NCI-H69 (cell line): ENCODE measurements at regions not wholly inside any gene's neighbourhood (a gene's known extent, or its start where the extent isn't known, plus 50 kb on each side); places are given as distances from the start of the nearest gene placed in this dataset.
"Not testable (repeated sequence)": the region's sequence is repeated elsewhere in the genome, so short reads cannot be mapped to it uniquely, and the experiment has no call there.

ENCODE experiments used
- DNase-seq: peaks from one replicate; lab custom pipeline; 2025; lab: John Stamatoyannopoulos, UW

DNA sequence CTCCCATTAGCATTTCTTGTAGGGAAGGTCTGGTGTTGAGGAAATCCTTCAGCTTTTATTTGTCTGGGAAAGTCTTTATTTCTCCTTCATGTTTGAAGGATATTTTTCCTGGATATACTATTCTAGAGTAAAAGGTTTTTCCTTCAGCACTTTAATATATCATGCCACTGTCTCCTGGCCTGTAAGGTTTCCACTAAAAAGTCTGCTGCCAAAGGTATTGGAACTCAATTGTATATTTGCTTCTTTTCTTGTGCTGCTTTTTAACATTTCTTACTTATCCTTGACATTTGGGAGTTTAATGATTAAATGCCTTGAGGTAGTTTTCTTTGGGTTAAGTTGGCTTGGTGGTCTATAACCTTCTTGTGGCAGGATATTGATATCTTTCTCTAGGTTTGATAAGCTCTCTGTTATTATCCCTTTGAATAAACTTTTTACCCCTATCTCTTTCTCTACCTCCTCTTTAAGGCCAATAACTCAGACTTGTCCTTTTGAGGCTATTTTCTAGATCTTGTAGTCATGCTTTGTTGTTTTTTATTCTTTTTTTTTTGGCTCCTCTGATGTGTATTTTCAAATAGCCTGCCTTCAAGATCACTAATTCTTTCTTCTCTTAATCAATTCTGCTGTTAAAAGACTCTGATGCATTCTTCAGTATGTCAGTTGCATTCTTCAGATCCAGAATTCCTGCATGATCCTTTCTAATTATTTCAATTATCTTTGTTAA lies 225.0 kb upstream of the ZNF217 start:
- DNase-seq: no peak

DNA sequence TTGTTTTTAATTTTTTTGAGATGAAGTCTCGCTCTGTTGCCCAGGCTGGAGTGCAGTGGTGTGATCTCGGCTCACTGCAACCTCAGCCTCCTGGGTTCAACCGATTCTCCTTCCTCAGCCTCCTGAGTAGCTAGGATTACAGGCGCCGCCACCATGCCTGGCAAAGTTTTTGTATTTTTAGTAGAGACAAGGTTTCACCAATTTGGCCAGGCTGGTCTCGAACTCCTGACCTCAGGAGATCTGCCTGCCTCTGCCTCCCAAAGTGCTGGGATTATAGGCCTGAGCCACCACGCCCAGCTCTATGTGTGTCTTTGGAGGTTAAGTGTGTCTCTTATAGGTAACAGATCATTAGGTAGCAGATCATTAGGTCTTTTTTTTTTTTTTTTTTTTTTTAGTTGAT lies 223.9 kb upstream of the ZNF217 start:
- not testable (repeated sequence) for DNase-seq

DNA sequence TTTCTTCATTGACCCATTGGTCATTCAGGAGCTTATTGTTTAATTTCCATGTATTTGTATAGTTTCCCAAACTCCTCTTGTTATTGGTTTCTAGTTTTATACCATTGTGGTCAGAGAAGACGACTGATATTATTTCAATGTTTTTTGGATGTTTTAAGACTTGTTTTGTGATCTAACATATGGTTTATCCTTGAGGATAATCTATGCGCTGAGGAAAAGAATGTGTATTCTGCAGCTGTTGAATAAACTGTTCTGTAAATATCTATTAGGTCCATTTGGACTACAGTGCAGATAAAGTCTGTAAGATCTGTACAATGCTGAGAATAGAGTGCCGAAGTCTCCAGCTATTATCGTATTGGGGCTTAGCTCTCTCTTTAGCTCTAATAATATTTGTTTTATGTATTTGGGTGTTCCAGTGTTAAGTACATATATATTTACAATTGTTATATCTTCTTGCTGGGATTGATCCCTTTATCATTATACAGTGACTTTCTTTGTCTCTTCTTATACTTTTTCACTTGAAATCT lies 223.3 kb upstream of the ZNF217 start:
- DNase-seq: no peak

DNA sequence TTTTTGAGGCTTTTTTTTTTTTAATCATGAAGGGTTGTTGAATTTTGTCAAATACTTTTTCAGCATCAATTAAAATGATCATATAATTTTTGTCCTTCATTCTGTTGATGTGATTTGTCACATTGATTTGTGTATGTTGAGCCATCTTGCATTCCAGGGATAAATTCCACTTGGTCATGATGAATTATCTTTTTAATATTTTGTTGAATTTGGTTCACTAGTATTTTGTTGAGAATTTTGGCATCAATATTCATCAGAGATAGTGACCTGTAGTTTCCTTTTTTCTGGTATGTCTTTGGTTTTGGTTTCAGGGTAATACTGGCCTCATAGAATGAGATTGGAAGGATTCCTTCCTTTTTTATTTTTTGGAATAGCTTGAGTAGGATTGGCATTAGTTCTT lies 221.9 kb upstream of the ZNF217 start:
- no peak for DNase-seq

DNA sequence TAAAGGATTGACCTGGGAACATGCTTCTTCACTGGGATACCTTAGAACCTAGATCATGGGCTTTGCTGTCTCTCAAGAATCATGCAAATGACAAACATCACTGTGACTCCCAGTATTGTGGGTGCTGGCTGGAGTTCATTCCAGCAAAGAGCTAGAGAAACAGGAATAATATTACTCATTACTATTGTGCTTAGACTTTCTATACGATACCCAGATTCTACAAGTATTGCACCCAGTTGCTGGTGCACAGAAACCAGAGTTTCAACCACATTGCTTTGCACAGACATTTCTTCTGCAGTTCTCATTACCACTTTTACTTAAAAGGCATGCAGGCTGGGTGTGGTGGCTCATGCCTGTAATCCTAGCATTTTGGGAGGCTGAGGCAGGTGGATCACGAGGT lies 220.4 kb upstream of the ZNF217 start:
- no peak for DNase-seq

DNA sequence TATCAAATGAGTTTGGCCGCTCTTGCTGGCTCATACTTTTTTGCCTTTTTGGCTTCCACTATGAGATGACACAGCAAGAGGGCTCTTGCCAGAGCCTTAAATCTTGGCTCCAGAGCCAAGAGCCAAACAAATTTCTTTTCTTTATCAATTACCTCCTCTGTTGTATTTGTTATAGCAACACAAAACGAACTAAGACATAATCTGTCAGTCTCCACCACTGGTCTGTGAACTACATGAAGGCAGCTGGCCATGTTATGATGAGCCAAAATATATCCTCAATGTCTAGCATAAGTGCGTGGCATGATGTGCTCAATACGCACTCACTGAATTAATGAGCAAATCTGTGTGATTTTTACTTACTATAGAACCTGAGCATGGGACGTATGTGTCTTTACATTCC lies 220.0 kb upstream of the ZNF217 start:
- DNase-seq: no peak

DNA sequence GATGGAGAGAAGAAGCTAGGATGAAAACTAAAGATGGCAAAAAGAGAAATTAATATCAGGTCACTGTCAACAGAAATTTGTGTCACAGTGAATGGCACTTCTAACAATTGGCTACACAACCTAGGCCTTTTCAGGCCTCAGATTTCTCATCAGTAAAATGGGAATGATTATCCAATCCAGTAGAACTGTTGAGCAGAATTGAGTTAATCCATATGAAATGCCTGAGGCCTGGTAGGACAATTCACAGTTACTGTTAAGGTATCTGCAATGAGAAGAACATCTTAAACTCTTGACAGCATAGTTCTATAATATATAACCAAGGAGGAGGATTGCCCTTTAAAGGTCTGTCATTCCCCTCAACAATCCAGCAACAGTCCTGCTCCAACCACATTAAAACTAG lies 217.9 kb upstream of the ZNF217 start:
- no peak for DNase-seq

DNA sequence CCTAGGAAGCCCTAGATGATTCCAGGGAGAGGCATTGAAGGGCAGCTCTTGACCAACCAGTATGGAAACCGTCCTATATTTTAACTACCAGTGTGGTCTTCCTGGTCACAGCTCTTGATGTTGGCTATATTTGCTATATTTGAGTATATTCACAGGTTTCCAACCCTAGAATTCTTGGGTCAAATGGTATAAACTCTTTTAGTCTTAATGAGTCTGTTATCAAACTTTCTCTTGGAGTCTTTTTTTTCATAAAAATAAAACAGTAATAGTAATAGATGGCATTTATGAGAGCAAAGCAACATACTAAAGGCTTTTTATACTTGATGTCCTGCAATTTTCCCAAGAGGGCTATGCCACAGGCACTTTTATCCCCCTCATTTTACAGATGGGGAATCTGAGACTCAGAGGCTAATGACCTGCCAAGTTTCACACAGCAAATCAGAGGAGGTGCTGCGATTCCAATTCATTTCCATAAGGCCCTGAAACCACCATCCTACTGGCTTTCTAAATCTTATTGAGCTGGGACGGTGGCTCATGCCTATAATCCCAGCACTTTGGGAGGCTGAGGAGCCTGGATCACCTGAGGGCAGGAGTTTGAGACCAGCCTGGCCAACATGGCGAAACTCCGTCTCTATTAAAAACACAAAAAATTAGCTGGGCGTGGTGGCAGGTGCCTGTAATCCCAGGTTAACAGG lies 217.2 kb upstream of the ZNF217 start:
- DNase-seq: no peak

DNA sequence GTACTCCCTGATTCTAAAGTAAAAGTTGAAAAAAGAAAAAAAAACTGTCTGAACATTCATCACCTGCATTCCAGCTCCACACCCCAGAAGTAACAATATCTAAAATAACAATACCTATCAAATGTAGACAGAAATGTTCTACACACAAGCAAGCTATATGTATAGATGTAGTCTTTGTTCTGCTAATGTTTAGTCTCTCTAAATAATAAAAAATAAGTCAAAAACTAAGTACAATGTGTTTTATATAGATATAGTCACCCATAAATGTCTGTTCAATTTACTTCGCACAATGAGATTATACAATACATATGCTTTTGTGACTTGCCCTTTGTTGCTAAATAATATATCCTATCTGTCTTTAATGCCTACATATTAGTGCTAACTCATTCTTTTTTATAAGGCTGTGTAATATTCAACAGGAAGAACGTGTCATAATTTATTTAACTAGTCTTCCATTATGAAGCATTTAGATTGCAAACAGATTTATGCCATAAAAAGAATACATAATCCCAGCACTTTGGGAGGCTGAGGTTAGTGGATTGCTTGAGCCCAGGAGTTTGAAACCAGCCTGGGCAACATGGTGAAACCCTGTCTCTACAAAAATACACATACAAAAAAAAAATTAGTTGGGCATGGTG lies 216.2 kb upstream of the ZNF217 start:
- DNase-seq: no peak

DNA sequence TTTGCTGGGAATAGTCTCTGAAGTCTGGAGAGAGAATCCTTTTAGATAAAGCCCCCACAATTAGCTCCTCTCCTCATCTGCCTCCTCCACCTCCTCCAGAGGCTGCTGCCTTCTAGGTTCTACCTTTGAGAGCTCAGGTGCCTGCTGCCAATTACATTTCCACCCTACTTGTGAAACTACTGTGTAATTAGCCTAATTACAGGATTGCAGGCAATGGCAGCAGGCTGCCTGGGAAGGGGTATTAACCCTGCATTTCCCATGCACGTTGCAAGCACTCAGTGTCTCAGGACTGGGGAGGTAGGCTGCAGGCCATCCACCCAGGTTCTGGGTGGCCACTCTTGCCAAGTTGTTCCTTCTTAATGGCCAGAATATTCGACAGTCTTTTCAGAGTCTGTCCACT lies 215.6 kb upstream of the ZNF217 start:
- DNase-seq: peak; percentile 54

DNA sequence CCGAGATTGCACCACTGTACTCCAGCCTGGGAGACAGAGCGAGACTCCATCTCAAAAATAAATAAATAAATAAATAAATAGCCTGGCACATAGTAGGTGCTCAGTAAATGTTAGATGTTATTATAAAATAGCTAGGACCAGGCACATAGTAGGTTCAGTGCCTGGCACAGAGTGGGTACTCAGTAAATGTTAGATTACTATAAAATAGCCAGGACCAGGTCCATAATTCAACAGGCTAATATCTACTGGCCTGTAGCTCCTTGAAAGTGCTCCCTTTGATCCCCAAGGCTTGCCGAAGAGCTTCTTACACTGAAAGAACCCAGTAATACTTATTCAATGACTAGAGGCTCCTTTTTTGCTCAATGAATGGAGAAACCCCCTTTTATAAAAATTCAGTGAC lies 215.1 kb upstream of the ZNF217 start:
- DNase-seq: no peak

DNA sequence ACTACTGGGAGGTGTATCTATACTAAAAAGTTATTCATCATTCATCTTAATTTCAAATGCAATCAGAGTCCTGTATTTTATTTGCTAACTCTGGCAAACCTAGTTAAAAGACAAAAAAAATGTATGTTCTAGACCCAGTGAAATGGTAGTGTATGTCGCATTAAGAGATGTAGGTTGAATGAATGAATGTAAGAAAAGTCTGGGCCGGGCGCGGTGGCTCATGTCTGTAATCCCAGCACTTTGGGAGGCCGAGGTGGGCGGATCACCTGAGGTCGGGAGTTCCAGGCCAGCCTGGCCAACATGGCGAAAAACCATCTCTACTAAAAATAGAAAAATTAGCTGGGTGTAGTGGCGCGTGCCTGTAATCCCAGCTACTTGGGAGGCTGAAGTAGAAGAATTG lies 214.7 kb upstream of the ZNF217 start:
- not testable (repeated sequence) for DNase-seq

DNA sequence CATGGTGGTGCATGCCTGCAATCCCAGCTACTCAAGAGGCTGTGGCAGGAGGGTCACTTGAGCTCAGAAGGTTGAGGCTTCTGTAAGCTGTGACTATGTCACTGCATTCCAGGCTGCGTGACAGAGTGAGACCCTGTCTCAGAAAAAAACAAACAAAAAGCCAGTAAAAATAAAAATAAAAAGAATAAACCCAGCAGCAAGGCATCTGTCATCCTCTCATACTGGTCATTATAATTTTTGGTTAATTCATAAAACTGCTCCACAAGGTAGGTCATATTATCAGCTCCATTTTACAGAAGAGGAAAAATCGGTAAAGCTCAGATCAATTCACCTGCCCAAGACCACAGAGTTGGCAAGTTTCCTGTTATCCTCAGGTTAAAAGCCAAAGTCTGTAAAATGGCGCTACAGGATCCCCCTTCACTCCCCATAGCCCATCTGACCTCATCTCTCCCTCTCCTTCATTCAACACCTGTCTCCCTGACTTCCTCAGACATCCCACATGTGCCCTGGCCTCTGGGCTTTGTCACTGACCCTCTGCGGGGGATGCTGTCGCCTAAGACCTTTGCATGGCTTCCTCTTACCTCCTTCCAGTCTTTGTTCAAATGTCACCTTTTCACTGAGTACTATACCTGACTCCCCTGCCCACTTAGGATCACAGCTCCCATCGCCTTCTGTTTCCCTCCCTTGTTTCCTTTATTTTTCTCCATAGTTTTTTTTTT lies 213.2 kb upstream of the ZNF217 start:
- DNase-seq: no peak

DNA sequence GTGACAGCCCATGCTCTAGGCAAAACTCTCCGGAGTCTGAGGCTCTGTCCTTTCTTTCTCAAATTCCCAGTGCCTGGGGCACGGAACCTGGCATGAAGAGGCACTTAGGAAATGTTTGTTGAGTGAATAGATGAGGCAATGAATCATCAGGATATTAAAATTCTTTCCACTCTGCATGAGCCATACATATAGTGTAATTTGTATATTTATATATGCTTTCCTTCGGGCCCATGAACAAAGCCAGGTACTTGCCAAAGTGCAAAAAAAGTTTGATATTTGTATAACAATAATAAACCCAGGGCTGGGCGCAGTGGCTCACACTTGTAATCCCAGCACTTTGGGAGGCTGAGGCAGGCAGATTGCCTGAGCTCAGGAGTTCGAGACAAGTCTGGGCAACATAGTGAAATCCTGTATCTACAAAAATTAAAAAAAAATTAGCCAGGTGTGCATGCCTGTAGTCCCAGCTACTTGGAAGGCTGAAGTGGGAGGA lies 212.3 kb upstream of the ZNF217 start:
- DNase-seq: no peak

DNA sequence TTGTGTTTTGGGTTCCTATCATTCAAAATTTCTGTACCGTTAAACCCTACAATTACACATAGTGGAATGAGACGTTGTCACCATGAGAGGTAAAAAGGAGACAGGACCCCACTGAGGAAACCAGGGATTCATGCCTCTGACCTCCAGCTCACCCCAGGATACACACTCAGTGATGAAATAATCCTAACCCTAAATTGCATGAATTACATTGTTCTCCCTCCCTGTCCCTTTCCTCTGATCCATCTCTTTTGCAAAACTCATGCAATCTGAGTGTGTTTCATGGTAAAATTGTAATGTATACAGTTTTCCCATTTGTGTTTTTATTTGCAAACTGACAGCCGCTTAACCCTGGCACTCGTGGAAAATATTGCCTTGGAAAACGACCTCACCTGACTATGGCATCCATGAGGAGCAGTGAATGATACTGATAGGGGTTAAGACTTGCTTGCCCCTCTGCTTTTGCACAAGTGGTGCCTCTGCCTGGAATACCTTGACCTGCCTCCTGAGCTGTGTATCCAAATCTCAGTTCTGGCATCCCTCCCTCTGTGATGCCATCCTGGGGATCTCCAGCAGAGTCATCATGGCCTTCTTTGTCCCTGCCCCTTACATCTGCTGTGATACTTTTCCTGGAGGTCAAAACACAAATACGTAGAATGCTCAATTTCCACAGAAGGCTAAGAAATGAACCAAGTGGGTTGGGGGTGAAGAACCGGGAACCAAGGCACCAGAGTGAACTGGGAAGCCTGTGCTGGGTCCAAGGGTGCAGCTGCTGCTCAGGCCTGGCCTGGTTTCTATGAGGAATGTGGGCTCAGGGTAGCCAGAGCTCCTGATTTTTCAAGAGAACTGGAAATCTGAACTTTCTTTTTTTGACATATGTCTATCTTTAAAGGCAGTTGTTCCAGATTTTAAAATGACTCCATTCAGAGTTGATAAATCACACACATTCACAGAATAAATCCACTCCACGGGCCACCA lies 211.6 kb upstream of the ZNF217 start:
- no peak for DNase-seq

DNA sequence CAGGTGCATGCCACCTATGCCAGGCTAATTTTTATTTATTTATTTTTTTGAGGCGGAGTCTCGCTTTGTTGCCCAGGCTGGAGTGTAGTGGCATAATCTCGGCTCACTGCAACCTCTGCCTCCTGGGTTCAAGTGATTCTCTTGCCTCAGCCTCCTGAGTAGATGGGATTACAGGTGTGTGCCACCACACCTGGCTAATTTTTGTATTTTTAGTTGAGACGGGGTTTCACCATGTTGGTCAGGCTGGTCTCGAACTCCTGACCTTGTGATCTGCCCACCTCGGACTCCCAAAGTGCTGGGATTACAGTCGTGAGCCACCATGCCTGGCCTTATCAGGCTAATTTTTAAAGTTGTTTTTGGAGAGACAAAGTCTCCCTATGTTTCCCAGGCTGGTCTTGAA lies 210.7 kb upstream of the ZNF217 start:
- DNase-seq: not testable (repeated sequence)

DNA sequence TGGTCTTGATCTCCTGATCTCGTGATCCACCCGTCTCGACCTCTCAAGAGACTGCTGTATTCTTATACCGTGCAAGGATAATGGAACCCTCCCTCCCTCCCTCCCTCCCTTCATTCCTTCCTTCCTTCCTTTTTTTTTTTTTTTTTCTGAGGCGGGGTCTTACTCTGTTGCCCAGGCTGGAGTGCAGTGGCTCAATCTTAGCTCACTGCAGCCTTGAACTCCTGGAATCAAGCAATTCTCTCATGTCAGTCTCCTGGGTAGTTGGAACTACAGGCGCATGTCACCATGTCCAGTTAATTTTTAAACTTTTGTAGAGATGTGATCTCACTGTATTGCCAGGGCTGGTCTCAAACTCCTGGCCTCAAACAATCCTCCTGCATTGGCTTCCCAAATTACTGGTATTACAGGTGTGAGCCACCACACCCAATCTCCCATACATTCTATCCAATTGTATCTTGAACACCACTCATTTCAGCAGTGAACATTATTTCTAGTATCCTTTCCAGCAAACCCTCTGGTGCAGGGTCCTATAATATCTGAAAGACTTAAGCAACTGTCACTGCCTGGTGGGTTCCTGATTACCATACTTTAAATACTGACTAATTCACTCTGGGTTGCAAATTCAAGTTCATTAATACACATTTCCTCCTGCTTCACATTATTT lies 210.0 kb upstream of the ZNF217 start:
- no peak for DNase-seq

DNA sequence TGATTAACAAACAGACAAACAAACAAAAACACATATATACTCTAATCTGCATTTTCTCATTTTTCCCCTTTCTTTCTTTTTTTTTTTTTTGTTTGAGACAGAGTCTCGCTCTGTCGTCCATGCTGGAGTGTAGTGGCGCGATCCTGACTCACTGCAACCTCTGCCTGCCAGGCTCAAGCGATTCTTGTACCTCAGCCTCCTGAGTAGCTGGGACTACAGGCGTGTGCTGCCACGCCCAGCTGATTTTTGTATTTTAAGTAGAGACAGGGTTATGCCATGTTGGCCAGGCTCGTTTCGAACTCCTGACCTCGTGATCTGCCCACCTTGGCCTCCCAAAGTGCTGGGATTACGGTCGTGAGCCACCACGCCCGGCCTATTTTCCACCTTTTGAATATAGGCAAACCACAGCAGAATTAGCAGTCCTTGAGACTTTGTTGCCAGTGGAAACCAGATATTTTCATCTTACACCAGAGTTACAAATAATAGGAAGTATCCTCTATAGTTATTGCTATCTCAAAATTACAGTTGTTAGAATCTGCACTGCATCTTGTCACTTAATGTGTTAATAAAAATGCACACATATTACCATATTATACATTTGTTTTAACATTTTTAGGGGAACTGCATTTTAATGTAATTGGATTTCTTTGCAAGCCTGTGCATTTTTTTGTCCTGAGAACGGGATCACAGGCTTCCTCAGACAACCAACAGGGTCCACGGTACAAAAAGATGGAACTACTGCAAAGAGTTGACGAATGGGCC lies 208.2 kb upstream of the ZNF217 start:
- DNase-seq: no peak

DNA sequence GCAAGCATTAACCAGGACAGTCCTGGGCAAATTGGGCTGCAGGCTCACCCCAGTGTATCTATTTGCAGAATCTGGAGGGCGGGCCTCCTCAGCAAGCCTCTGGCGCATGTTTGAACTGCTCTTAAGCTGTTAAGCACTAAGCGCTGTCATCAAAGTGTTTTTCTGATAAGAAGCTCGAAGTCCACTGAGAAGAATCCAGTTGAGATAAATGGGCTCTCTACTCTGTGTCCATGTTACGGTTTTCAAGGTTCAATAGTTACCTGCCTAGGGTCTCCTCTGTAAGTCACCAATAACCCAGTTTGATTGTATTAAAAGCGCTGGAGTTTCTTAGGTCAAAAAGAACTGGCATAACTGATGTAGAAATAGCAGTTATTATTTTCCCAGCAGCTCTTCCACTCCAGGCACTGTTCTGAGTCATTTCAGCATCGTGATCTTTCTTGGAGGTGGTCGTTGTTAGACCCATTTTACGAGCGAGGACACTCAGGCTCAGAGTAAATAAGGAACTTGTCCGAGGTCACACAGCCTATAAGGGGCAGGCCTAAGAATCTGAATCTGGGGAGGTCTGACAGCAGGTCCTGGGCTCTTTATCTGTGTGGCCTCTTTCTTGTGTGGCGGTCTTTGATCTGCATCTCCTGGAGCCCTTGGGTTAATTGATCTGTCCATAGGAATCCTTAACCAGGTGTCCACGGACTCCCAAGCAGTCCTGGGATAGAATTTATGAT lies 207.4 kb upstream of the ZNF217 start:
- DNase-seq: no peak
